GM12878 (cell line): ENCODE measurements at regions not wholly inside any gene's neighbourhood (a gene's known extent, or its start where the extent isn't known, plus 50 kb on each side); places are given as distances from the start of the nearest gene placed in this dataset.
"Not testable (repeated sequence)": the region's sequence is repeated elsewhere in the genome, so short reads cannot be mapped to it uniquely, and the experiment has no call there.

Experiments used
- CEBPB ChIP-seq, 2 experiments: fragments of 150-350 bp in 1 of 2; IDR thresholded peaks; 2 replicates each; pipeline ENCODE4 v1.6.1; 2012 to 2014; ENCODE audit warnings: low read depth in 2 of 2, low read length in 2 of 2, borderline replicate concordance in 1 of 2, inconsistent platforms in 1 of 2
- CTCF ChIP-seq, 3 experiments: IDR thresholded peaks in 2 of 3; conservative IDR thresholded peaks in 1 of 3; 2 replicates each; pipeline ENCODE4 v1.5.1; 2011; ENCODE audit warnings: low read depth in 3 of 3, low read length in 3 of 3, mild to moderate bottlenecking in 3 of 3, control low read depth in 2 of 3, moderate library complexity in 2 of 3, inconsistent platforms in 1 of 3, mixed read lengths in 1 of 3; ENCODE audit not compliant: control insufficient read depth in 2 of 3, insufficient read depth in 1 of 3; ENCODE audit errors: extremely low read depth in 1 of 3
- DPF2 ChIP-seq: fragments of 450-650 bp; IDR thresholded peaks from 2 replicates; pipeline ENCODE4 v1.6.1; 2017; ENCODE audit warnings: mild to moderate bottlenecking
- E2F8 ChIP-seq: fragments of 450-650 bp; IDR thresholded peaks from 2 replicates; pipeline ENCODE4 v1.6.1; 2018; ENCODE audit warnings: mild to moderate bottlenecking, low read depth, moderate library complexity; ENCODE audit not compliant: partially characterized antibody
- FOS ChIP-seq: IDR thresholded peaks from 3 replicates; pipeline ENCODE4 v1.6.1; 2011; ENCODE audit warnings: borderline replicate concordance; ENCODE audit not compliant: insufficient read length; ENCODE audit errors: extremely low read depth
- MAX ChIP-seq: IDR thresholded peaks from 2 replicates; pipeline ENCODE4 v1.6.1; 2012; ENCODE audit warnings: low read depth, low read length, improper control_type of control experiment
- PAX5 ChIP-seq: IDR thresholded peaks from 2 replicates; pipeline ENCODE4 v1.6.1; 2011; ENCODE audit warnings: low read depth, low read length, borderline replicate concordance
- RFX5 ChIP-seq: IDR thresholded peaks from 2 replicates; pipeline ENCODE4 v1.6.1; 2011; ENCODE audit warnings: low read depth, low read length, improper control_type of control experiment
- USF2 ChIP-seq: IDR thresholded peaks from 2 replicates; pipeline ENCODE4 v1.6.1; 2011; ENCODE audit warnings: low read depth, low read length, improper control_type of control experiment, borderline replicate concordance
- YY1 ChIP-seq: IDR thresholded peaks from 2 replicates; pipeline ENCODE4 v1.6.1; 2011; ENCODE audit warnings: low read depth, mild to moderate bottlenecking, low read length

GRCh38 chr3:198147213-198147612 is 187.2 kb downstream of the LMLN start:
- TF ChIP-seq RFX5; MAX; CTCF (IDR thresholded peaks at IDR 0.05 in 2 of 3, conservative IDR thresholded peaks at IDR 0.05 in 1 of 3; ENCODE audit: control insufficient read depth in 2 of 3, extremely low read depth in 1 of 3, insufficient read depth in 1 of 3, low read depth in 3 of 3, low read length in 3 of 3); FOS; YY1; USF2; DPF2; PAX5; CEBPB (IDR thresholded peaks at IDR 0.05; ENCODE audit: borderline replicate concordance in 1 of 2, low read depth in 2 of 2, low read length in 2 of 2); E2F8: not testable (repeated sequence)
